ENCODE measurements at regions not wholly inside any gene's neighbourhood (a gene's known extent, or its start where the extent isn't known, plus 50 kb on each side); places are given as distances from the start of the nearest gene placed in this dataset.

- Histone ChIP-seq H3K27me3 (no peaks in the 10 kb centered on the region), H3K27ac (no peak overlapping the region), H3K9me3 (no peaks in the 10 kb centered on the region), H3K4me1 (no peaks in the 10 kb centered on the region), H3K4me3 (no peak overlapping the region), H3K36me3 (no peaks in the 10 kb centered on the region)
- intact Hi-C loops (cut with DNase I; ENCODE audit: low total_unique reads) (no loop called here), in situ Hi-C loops (cut with MboI; ENCODE audit: low sequenced_read_pairs in 4 of 4) (no loop called here)
- no peak for DNase-seq
- TF ChIP-seq POLR2A (IDR thresholded peaks at IDR 0.05) (no peak), CTCF (IDR thresholded peaks at IDR 0.05 in 4 of 5, conservative IDR thresholded peaks at IDR 0.05 in 1 of 5) (no peak)
- no peak for ATAC-seq
Measured at GRCh38 chr18:50460716-50461115, 85.9 kb downstream of the SKA1 start.

- intact Hi-C loops (cut with DNase I; ENCODE audit: low total_unique reads), result no loop called here
- in situ Hi-C loops (cut with MboI; ENCODE audit: low sequenced_read_pairs in 4 of 4), result no loop called here
- DNase-seq, result no peak
- Histone ChIP-seq H3K4me3 (no peak overlapping the region), H3K9me3 (no peaks in the 10 kb centered on the region), H3K4me1 (no peaks in the 10 kb centered on the region), H3K36me3 (no peaks in the 10 kb centered on the region), H3K27me3 (no peaks in the 10 kb centered on the region), H3K27ac (no peak overlapping the region)
- no peak for ATAC-seq
- no peak for TF ChIP-seq POLR2A (IDR thresholded peaks at IDR 0.05)
Measured at GRCh38 chr18:50461251-50461650, 86.4 kb downstream of the SKA1 start.

GRCh38 chr18:50465211-50466153 is 90.6 kb downstream of the SKA1 start:
- no peaks in the 10 kb centered on the region for H3K36me3 ChIP-seq
- H3K27ac ChIP-seq, result no peak overlapping the region
- ATAC-seq (peak in 1 of 2 donors; percentile 55), DNase-seq (peak in 1 of 2 donors; percentile 17)
- no peak overlapping the region for H3K4me3 ChIP-seq
- in situ Hi-C loops (cut with MboI; ENCODE audit: low sequenced_read_pairs in 4 of 4), result no loop called here
- H3K4me1 ChIP-seq, result peaks cover 4 to 9% of the 10 kb centered on the region in 2 donors
- H3K27me3 ChIP-seq, result no peaks in the 10 kb centered on the region
- intact Hi-C loops (cut with DNase I; ENCODE audit: low total_unique reads), result no loop called here
- H3K9me3 ChIP-seq, result no peaks in the 10 kb centered on the region
- TF ChIP-seq CTCF (IDR thresholded peaks at IDR 0.05 in 4 of 5, conservative IDR thresholded peaks at IDR 0.05 in 1 of 5), result no peak
- no peak for TF ChIP-seq POLR2A (IDR thresholded peaks at IDR 0.05)

- H3K9me3 ChIP-seq, result no peaks in the 10 kb centered on the region
- peaks cover 4 to 9% of the 10 kb centered on the region in 2 donors for H3K4me1 ChIP-seq
- DNase-seq, result no peak
- H3K27me3 ChIP-seq, result no peaks in the 10 kb centered on the region
- in situ Hi-C loops (cut with MboI; ENCODE audit: low sequenced_read_pairs in 4 of 4) (no loop called here), intact Hi-C loops (cut with DNase I; ENCODE audit: low total_unique reads) (no loop called here)
- H3K36me3 ChIP-seq, result no peaks in the 10 kb centered on the region
- ATAC-seq, result no peak
- H3K4me3 ChIP-seq, result no peak overlapping the region
- H3K27ac ChIP-seq, result no peak overlapping the region
- TF ChIP-seq CTCF (IDR thresholded peaks at IDR 0.05 in 4 of 5, conservative IDR thresholded peaks at IDR 0.05 in 1 of 5), result no peak
- TF ChIP-seq POLR2A (IDR thresholded peaks at IDR 0.05), result no peak
Measured at GRCh38 chr18:50466634-50467033, 91.8 kb downstream of the SKA1 start.

GRCh38 chr18:50468807-50469206 is 91.1 kb upstream of the MAPK4 start:
- Histone ChIP-seq H3K36me3 (no peaks in the 10 kb centered on the region), H3K4me1 (peaks cover 4 to 10% of the 10 kb centered on the region in 2 donors), H3K9me3 (no peaks in the 10 kb centered on the region), H3K4me3 (no peak overlapping the region), H3K27me3 (no peaks in the 10 kb centered on the region), H3K27ac (peak overlapping the region in 1 of 4 donors; percentile 7)
- intact Hi-C loops (cut with DNase I; ENCODE audit: low total_unique reads) (no loop called here), in situ Hi-C loops (cut with MboI; ENCODE audit: low sequenced_read_pairs in 4 of 4) (no loop called here)
- ATAC-seq (no peak), DNase-seq (no peak)
- TF ChIP-seq POLR2A (IDR thresholded peaks at IDR 0.05) (no peak), CTCF (IDR thresholded peaks at IDR 0.05 in 4 of 5, conservative IDR thresholded peaks at IDR 0.05 in 1 of 5) (no peak)
